PC-3 (cell line): ENCODE measurements at regions not wholly inside any gene's neighbourhood (a gene's known extent, or its start where the extent isn't known, plus 50 kb on each side); places are given as distances from the start of the nearest gene placed in this dataset.
A peak's percentile ranks its signal among the peaks of the same experiment; 100 is the strongest.

Experiments used
- EZH2 ChIP-seq: fragments of 300-600 bp; sonication (generic); IDR thresholded peaks from one replicate; pipeline ENCODE4 v1.6.1; 2017; ENCODE audit warnings: antibody characterized with exemption, mild to moderate bottlenecking, low read length; ENCODE audit not compliant: unreplicated experiment
- EZH2phosphoT487 ChIP-seq: fragments of 300-600 bp; sonication (generic); IDR thresholded peaks from 2 replicates; pipeline ENCODE4 v1.6.1; 2018; ENCODE audit warnings: mild to moderate bottlenecking, antibody characterized with exemption, low read length, borderline replicate concordance
- TF ChIP-seq, protein P1 (sequence below): fragments of 300-600 bp; sonication (generic); conservative IDR thresholded peaks from 2 replicates; pipeline ENCODE4 v1.5.1; 2017; ENCODE audit warnings: antibody characterized with exemption, low read depth, mild to moderate bottlenecking, low read length

- TF ChIP-seq, protein P1, sequence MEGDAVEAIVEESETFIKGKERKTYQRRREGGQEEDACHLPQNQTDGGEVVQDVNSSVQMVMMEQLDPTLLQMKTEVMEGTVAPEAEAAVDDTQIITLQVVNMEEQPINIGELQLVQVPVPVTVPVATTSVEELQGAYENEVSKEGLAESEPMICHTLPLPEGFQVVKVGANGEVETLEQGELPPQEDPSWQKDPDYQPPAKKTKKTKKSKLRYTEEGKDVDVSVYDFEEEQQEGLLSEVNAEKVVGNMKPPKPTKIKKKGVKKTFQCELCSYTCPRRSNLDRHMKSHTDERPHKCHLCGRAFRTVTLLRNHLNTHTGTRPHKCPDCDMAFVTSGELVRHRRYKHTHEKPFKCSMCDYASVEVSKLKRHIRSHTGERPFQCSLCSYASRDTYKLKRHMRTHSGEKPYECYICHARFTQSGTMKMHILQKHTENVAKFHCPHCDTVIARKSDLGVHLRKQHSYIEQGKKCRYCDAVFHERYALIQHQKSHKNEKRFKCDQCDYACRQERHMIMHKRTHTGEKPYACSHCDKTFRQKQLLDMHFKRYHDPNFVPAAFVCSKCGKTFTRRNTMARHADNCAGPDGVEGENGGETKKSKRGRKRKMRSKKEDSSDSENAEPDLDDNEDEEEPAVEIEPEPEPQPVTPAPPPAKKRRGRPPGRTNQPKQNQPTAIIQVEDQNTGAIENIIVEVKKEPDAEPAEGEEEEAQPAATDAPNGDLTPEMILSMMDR, result peak; percentile 95
- no peak for TF ChIP-seq EZH2
- TF ChIP-seq EZH2phosphoT487, result no peak
Observed at GRCh38 chr4:155442267-155443105, 65.7 kb upstream of the MAP9 start.
